RCC 7860 (cell line): ENCODE measurements at regions not wholly inside any gene's neighbourhood (a gene's known extent, or its start where the extent isn't known, plus 50 kb on each side); places are given as distances from the start of the nearest gene placed in this dataset.

Source experiments
- DNase-seq: peaks from one replicate; pipeline ENCODE4 v3.0.0-alpha.2; 2015; ENCODE audit warnings: low spot score
- FAIRE-seq: peaks from 2 replicates; lab custom pipeline; 2012; peaks lifted over from hg19 to GRCh38; lab: Jason Lieb, UNC

DNA sequence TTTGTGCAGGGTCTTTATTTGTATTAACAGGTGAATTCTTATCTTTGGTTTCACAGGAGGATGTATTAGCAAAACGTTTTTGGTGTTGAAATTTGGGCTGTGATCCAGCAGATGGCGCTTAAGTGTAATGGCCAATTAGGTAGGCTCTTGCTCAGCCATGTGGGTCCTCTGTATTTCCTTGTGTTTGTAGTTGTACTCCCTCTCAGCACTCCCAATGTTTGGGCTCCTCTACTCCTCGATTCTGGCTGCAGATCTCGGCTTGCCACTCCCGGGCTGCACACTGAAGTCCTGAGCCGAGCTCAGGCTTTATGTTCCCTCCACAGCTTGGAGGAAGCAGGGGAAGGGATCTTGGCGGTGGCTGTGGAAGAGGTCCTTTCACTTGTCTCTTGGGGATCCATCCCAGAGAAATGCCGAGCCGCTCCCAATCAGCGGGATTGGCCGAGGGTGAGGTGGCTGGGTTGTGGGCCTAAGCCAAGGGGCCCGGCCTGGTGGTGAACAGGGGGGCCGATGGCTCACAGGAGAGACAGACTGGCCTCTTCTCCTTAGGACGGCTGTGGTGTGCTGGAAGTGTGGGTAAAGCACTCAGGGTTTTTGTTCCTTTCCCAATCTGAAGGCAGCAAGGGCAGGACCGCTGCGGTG lies 133.7 kb downstream of the AEBP2 start:
- peak; percentile 2 for FAIRE-seq
- peak; percentile 31 for DNase-seq

DNA sequence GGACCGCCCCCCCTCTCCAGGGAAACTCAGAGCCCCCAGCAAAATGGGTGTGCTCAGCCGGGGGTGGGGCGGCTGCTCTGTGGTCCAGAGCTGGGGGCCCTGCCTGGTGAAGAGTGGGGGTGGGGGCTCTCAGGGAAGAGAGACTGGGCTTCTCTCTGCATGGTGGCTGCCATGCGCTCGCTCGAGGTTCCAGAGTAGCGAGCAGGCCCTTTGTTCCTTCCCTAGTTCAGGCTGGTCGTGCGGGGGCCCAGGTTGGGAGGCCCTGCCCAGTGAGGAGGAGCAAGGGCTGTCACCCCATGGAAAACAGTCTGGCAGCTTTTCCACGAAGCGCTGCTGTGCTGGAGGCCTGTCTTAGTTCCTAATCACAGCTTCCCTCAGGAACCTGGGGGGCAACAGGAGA lies 134.6 kb downstream of the AEBP2 start:
- DNase-seq (no peak), FAIRE-seq (no peak)

DNA sequence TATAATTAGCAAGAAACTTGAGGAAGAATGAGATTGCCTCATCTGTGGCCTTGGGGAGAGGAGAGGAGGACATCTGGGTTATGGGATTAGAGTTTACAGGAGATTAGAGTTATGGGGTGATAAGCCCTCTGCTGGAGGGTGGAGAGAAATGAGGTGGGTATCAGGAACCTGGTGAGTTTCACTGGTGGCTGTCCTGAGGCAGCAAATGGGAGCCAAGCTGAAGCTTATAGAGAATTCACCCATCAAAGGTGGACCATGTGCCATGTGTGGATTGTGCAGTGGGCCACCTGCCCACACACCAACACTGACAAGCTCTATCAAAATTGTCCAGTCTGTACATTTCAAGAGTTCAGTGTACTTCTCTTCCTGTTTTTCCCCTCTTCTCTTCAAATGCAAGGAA lies 135.3 kb downstream of the AEBP2 start:
- DNase-seq (no peak), FAIRE-seq (no peak)

DNA sequence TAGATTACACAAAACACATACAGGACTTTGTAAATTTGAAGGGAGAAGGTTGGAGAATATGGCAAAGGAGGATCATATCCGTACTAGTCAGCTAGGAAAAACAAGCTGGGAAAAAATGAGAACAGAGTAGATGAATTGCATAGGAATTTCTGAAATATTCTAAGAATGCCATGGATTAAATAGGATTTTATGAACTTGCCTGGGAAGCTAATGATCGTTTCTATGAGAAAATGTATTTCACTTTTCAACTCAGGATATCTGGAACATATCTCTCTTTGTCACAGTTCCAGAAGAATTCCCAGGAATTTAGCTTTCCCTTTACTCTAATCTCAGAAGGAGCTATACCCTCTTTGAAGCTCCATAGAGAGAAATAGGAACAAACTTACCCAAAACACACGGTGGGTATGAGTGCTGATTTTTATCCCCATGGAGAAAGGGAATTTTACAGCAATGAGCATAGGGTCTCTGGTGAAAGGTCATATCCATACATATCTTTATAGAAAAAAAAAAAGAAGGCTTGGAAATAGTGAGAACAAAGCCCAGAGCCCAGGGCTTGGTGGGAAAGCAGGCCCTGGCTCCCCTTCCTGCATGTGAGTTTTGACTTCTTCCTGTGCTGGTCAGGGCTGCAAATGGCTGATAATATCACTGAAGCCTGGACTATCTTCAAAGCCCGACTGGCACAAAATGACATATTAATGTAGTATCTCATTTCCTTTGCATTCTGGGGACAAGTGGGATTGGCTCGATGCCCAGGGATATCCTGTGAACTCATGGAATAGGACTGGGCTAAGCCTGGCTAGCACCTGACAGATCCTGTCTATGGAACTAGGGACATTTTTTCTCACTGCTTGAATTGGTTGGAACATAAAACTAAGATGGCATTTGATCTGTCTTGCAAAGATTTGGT lies 136.3 kb downstream of the AEBP2 start:
- DNase-seq (peak; percentile 69), FAIRE-seq (peak; percentile 51)

DNA sequence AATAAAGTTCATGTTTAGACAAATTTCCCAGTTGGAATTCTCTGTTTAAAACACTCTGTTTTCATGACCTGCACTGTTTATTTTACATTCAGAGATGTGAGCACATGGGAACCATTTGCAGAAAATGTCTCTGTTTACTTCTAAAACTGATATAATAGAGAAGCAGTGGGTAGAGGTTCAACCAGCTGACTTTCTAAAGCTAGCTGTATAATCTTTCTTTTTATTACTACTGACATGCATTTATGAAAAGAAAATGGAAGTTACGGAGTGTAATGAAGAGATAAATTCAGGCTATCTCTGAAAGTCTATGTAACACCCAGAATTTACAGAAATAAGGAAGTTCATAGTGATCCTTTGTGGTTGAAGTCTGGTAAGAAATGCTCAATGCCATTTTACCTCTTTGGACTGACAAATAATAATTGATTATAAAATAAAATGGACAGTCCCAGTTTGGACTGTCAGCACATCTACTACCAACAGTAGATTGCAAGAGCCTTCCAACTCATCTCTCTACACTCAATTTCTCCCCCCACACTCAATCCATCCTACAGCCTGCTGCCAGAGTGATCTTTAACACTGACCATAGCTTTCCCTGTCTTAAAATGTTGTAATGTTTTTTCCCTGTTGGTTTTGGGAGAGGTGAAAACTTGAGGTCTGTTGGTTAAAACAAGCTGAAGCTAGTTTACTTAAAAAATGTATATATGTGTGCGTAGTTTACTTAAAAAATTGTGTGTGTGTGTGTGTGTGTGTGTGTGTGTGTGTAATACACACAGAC lies 137.4 kb downstream of the AEBP2 start:
- no peak for DNase-seq
- FAIRE-seq: no peak

DNA sequence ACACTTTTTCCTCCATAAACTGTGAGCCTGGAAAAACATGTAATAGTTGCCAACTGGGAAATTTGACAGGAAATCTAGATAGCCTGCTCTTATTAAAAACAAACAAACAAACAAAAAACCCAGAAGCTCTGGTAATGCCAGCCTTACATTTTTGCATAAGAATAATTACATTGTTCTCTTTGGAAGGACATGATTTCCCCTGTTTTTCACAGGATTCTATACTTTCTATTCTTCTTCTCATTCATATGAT lies 137.9 kb downstream of the AEBP2 start:
- no peak for DNase-seq
- no peak for FAIRE-seq

DNA sequence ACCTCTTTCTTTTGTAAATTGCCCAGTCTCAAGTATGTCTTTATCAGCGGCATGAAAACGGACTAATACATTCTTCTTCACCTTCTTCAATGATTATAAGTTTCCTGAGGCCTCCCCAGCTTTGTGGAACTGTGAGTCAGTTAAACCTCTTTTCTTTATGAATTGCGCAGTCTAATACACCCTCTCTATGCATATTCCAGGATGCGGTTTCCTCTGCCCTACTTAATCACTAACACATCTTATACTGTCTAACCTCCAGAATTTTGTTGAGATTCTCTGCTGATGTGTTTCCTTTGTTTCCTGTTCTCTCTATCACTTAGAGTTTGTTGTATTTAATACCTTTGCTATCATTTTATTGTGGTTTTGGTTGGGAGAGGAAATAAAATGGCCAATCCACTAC lies 145.4 kb downstream of the AEBP2 start:
- DNase-seq (no peak), FAIRE-seq (no peak)

DNA sequence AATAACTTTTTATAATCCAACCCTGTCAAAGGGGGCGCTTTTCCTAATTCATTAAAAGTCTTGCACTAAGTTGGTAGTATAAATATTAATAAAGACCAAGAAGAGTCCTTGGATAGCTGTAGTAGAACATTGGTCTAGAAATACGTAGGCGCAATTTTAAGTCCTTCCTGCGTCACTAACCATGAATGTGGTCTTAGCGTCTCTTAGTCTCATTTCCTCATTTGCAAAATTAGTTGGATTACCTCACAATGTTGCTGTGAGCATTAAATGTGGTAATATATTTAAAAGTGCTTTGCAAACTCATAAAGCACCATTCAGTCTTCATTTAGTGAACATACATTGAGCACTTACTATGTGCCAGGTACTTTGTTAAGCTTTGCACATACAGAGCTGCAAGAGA lies 149.7 kb downstream of the AEBP2 start:
- DNase-seq: no peak
- FAIRE-seq: no peak

DNA sequence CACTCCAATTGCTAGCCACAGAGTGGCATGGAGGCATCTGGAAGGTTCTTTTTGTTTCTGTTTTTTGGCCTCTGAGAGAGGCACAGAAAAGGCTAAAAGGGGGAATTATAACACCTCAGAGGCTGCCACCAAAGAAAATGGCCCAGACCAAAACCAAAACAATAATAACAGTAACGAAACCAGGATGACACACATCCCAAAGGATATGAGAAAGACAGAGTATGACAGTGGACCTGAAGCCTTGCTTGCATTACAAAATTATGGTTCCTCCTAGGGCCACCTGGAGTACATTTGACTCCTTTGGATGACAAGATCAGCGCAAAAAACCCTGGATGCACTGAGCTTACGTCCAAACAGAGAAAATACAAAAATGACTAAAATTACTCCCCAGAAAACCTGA lies 152.7 kb downstream of the AEBP2 start:
- DNase-seq (no peak), FAIRE-seq (no peak)

DNA sequence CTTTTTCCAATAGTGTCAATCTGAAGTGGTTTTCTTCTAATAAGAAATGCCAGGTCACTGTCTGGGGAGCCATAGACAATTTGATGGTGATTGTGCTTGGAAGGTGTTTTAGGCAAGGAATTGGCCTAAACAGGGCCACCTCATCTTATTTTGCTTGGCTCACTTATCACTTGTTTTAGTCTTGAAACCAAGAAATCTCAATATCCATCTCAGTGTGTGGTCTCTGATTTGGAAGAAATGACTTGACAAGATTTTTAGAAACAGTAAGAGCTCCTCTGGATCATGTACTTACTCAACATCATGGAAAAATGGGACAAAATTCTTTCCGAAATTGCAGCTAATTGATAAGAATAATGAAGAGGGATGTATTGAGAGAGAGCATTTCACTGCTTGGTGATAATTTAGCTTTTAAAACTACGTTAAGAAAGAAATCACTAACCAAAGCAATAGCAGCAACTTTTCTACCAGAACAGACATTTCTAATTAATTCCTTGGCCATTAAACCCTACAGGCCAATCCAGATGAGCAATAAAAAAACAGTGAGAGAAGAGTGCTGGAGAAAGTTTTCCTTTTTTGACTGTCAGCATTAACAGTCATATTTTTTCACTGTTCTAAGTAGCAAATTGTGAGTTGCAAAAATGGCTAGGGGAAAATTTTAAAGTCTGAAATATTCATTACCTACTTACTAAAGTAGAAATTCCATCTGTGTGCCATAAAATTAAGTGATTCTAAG lies 157.3 kb downstream of the AEBP2 start:
- FAIRE-seq (no peak), DNase-seq (no peak)

DNA sequence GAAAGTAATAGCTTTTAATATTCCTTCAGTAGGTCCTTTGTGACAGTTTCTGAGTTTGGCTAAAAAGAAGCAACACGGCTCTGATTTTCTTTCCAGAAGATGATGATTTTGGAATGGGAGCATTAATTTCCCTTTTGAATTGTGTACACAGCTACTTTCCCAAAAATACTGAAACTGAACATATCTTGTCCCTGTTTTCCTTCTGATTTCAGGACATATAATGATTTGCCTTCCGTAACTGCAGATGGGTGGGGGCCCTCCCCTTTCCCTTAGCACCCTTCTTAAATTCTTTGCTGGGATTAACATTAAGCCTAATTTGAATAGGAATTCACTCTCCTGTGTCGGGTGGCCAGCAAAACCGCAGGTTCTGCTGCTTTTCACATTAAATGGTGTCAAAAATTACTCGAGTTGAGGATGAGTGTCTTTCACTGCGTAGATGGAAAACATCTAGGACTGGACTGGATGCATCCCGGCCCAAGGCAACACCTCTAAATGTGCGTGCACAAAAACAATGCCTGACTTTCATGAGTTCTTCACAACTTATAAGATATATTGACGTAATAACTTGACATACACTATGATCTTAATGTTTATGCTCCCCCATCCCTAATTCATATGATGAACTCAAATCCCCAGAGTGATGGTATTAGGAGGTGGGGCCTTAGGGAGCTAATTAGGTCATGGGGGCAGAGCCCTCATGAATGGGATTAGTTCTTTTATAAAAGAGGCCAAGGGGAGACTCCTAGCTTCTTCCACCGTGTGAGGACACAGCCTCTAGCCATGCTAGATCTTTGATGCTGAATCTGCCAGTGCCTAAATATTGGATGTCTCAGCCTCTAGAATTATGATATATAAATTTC lies 158.1 kb downstream of the AEBP2 start:
- DNase-seq (no peak), FAIRE-seq (no peak)

DNA sequence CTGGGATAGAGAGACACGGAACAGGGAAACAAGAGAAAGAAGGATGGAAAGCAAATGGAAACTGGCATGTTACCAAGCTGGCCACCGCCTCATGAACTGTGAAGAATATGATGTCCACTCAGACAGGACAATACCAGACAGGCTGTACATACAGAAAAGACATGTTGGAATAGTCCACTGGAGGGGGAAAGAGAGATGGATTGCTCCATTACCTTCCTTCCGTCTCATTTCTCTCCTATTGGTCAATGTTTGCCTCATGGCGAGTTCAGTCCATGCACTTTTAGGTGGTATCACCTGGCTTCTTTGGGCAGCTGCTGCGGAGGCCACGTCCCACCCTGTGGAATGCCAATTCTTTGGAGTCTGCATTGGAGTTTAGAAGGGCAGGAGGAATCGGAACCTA lies 166.4 kb downstream of the AEBP2 start:
- DNase-seq (no peak), FAIRE-seq (no peak)

DNA sequence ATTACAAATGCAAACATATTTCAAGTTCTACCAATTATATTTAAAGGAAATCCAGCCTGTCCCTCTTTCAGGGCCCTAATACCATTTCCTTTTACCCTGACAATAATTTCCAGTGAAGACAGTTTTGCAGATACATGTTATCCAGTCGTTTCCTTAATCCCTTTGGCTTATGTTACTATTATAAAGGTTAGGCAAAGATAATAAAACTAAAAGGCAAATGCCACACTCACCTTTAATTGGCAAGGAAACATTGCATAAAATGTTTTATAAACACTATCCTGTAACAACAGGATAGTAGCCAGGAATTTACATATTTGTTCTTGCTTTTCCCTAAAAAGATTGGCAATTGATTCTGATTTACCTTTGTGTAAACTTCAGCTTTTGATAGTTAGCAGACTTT lies 168.7 kb downstream of the AEBP2 start:
- DNase-seq (no peak), FAIRE-seq (no peak)

DNA sequence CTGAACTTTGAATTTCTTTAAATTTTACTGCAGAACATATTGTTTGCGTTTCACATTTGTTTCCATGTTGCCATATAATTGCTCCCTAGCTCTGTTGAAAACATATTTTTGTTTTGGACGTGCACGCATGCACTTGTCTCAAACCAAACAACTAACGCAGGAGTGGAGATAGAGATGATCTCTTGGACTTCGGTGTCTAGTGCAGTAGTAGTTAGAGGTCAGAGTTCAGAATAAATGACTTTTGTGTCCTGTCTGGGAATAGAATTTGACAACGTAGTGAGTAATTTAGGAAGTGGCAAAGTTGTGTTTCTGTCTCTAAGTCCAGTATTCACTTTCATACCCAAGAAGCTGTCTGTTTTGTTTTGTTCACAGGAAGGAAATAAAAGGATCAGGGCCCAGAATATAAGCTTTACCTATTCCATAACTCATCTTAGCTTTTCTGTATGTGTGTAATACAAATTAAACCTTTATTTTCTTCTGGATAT lies 173.8 kb downstream of the AEBP2 start:
- DNase-seq (no peak), FAIRE-seq (no peak)

DNA sequence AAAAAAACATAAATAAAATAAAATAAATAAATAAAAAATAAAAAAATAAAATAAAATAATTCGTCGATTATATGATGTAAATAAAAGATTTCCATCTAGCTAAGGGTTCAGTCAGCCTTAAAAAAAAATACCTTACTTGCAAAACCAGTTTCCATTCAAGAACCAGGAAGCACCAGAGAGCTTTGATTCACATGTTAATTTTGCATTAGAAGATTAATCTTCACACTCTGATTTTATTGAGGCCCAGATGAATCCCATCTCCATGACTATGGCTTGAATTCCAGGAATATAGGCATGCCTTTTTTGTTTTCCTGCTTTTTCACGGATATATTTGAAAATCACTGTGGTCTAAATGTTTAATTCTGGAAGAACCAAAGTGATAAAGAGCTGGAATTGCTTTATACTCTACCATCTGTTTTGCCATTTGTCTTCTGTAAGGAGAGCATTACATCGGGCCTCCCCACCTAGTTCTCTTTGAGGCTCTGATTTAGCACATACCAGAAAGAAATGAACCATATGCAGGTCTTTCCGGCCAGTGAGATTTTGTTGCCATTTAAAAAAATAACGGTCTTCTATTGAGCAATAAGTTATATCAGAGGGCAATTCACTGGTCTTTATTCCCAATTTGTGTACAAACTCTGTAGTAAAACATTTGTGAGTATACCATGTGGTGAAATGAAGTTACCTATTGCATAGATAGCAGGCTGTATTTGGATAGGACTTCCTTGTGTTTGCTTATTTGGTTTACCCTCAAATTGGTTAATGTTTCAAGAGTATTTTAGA lies 175.5 kb downstream of the AEBP2 start:
- FAIRE-seq: no peak

DNA sequence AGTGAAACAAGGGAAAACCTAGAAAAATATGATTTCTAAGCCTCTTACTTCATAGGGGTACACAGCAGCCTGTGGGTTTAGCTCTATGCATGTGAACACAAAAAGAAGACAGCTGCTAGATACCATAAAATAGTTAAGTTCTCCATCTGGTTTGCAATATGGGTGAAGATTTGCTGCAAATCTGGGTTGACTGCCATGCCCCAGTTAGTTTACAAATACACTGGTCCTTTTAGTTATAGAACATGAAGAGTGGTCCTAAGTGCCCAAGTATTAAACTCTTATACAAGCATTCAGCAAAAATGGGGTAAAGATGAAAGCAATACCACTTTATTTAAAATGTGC lies 176.1 kb downstream of the AEBP2 start:
- FAIRE-seq (no peak), DNase-seq (no peak)

More for the DNA sequence above, 175.5 kb downstream of the AEBP2 start:
- no peak for DNase-seq

DNA sequence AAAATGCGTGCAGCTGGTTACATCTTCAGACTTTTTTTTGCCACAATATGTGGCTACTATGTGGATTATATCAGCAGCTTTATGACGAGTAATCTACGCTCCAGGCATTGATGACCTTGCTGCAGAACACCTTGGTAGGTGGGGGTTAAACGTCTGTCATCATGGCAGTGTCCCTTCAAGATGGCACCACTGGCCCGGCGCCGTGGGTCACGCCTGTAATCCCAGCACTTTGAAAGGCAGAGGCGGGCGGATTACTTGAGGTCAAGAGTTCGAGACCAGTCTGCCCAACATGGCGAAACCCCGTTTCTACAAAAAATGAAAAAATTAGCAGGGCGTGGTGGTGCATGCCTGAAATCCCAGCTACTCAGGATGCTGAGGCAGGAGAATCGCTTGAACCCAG lies 177.5 kb downstream of the AEBP2 start:
- FAIRE-seq (no peak), DNase-seq (no peak)

DNA sequence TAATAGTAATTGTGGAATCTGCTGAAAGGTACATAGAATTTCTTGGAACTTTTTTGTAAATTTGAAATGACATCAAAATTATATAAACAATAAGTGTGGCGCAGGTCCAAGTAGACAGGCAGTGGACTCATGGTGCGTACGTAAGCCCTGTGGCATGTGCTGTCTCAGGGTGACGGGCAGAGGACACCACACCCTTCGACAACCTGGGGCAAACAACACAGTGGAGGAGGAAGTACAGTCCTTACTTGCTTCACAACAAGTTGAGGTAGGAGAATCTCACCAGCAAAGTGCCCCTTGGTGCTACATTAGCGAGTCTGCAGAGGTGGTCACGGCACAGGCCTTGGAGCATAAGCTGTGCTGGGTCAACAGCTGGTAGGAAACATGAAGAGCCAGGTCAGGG lies 180.9 kb downstream of the AEBP2 start:
- no peak for FAIRE-seq
- DNase-seq: no peak

DNA sequence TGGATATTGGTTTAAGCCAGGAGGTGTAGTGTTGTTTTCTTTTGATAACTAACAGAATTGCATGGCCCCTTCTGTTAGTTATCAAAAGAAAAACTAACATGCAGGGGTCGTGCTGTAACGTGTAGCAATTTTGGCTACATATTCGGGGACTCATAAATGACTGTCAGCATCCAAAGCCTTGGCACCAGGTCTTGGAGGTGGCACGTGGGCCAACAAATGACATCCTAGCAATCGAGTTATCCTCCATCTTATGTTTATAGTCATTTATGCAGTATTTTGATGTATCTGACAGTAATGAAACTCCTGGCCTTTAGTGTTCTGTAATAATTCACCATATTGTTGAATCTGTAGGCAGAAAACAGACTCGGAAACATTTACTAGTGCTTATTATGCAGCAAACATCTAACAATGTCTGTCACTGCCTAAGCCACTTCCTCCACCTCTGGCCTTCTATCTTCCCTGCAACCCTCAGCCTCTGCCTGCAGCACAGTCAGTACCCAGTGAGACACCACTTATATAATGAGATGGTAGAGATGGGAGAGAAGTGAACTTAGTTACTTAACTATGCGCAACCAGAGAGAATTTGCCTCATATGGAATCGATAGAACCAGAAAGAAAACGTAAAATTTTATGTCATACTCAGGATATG lies 184.6 kb downstream of the AEBP2 start:
- FAIRE-seq (no peak), DNase-seq (no peak)
